Adrenal gland (tissue), 9 donors: ENCODE measurements at regions not wholly inside any gene's neighbourhood (a gene's known extent, or its start where the extent isn't known, plus 50 kb on each side); places are given as distances from the start of the nearest gene placed in this dataset.

Experiments
- DNase-seq, 7 donors: peaks; one replicate each; pipeline ENCODE4 v3.0.0-alpha.2; 2019 to 2020
- H3K27ac ChIP-seq, 5 donors: fragments of 200-600 bp; sonication (generic) in 4 of 5; 1 replicate in 3 of 5; 2 replicates in 2 of 5; pipeline versions ENCODE4 v1.5.1 to v1.8.0; 2016 to 2020; ENCODE audit warnings: mild to moderate bottlenecking in 1 of 5
- H3K27me3 ChIP-seq: fragments of 200-600 bp; 2 replicates; pipeline ENCODE4 v1.8.0; 2021
- H3K36me3 ChIP-seq, 2 donors: fragments of 200-600 bp; replicated peaks in 1 of 2; 1 replicate in 1 of 2; 2 replicates in 1 of 2; pipeline versions ENCODE4 v1.5.1 to v1.8.0; 2018 to 2022
- H3K4me1 ChIP-seq, 2 donors: fragments of 200-600 bp; replicated peaks in 1 of 2; 1 replicate in 1 of 2; 2 replicates in 1 of 2; pipeline versions ENCODE4 v1.5.1 to v1.8.0; 2018 to 2021
- H3K4me3 ChIP-seq, 4 donors: fragments of 200-600 bp; sonication (generic) in 3 of 4; one replicate each; pipeline ENCODE4 v1.5.1; 2016 to 2018
- H3K9me3 ChIP-seq, 3 donors: fragments of 200-600 bp; sonication (generic) in 1 of 3; replicated peaks in 1 of 3; 1 replicate in 2 of 3; 2 replicates in 1 of 3; pipeline versions ENCODE4 v1.5.1 to v1.8.0; 2016 to 2021
- POLR2A ChIP-seq, 2 donors: fragments of 450-650 bp; IDR thresholded peaks; one replicate each; pipeline ENCODE4 v1.6.1; 2017; ENCODE audit warnings: antibody characterized with exemption in 2 of 2, mild to moderate bottlenecking in 2 of 2, moderate library complexity in 1 of 2
- WGBS, 4 donors: extraction: QIAGEN DNeasy Blood & Tissue Kit in 2 of 4; methylation state at CpG; one replicate each; pipeline versions ENCODE4 v1.1.5 to v1.1.7; 2013 to 2017; 5-methylcytosine and 5-hydroxymethylcytosine counted together
- intact Hi-C, 2 donors: fragments of 100-400 bp; cut with DNase I; formaldehyde crosslinking; loops; one replicate each; pipeline versions ENCODE4 v1.14.1 to v1.15.0; 2022 to 2023
- TF ChIP-seq, protein P1 (sequence below), 6 experiments: fragments of 450-650 bp in 4 of 6; fragments of 200-600 bp in 2 of 6; sonication (generic) in 1 of 6; IDR thresholded peaks; 1 replicate in 5 of 6; 2 replicates in 1 of 6; pipeline versions ENCODE4 v1.5.1 to v1.8.0; 2016 to 2021; ENCODE audit warnings: antibody characterized with exemption in 6 of 6, mild to moderate bottlenecking in 2 of 6, moderate library complexity in 1 of 6
- donor health status: healthy with polysubstance abuse.
- donor health status: Bipolar disorder and iron deficiency.
- donor health status: DM: yes; HTN: yes; CAD: no.
- donor health status: DM: no; HTN: no; CAD: no.
- donor health status: DM: no; HTN: no; CAD: no.

- H3K9me3 ChIP-seq: no peaks in the 10 kb centered on the region
- no peak overlapping the region for H3K4me3 ChIP-seq
- TF ChIP-seq POLR2A (IDR thresholded peaks at IDR 0.05): no peak
- TF ChIP-seq, protein P1, sequence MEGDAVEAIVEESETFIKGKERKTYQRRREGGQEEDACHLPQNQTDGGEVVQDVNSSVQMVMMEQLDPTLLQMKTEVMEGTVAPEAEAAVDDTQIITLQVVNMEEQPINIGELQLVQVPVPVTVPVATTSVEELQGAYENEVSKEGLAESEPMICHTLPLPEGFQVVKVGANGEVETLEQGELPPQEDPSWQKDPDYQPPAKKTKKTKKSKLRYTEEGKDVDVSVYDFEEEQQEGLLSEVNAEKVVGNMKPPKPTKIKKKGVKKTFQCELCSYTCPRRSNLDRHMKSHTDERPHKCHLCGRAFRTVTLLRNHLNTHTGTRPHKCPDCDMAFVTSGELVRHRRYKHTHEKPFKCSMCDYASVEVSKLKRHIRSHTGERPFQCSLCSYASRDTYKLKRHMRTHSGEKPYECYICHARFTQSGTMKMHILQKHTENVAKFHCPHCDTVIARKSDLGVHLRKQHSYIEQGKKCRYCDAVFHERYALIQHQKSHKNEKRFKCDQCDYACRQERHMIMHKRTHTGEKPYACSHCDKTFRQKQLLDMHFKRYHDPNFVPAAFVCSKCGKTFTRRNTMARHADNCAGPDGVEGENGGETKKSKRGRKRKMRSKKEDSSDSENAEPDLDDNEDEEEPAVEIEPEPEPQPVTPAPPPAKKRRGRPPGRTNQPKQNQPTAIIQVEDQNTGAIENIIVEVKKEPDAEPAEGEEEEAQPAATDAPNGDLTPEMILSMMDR (IDR thresholded peaks at IDR 0.05): no peak
- no peak for DNase-seq
- H3K27me3 ChIP-seq: peaks cover 10% of the 10 kb centered on the region
- no peak overlapping the region for H3K27ac ChIP-seq
- 44 to 59% (median 55%) methylated on average over 7 of the region's 7 CpGs for WGBS, 4 donors
- no peaks in the 10 kb centered on the region for H3K36me3 ChIP-seq
- no peaks in the 10 kb centered on the region for H3K4me1 ChIP-seq
- intact Hi-C loops: no loop called here
Observed at GRCh38 chr14:97298331-97298730, 501.1 kb downstream of the VRK1 start.

DNA sequence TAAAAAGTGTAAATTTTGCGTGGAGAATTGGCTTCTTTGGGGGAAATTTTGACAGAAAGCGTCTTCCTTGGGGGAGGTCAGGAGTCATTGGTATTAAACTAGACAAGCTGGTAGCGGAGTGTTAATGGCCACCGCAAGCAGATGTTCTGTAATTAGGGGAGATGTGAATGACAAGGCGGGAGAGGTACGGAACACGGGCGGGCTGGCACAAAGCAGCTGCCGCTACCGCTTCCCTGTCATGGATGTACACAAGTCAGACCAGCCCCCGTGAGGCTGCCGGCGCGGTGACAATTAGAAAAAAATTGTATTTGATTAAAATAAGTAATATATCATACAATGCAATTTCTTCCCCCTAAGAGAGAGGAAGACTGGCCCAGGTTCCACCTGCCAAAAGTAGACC lies 501.6 kb downstream of the VRK1 start:
- no peak for DNase-seq
- intact Hi-C loops: no loop called here
- Histone ChIP-seq H3K9me3 (no peaks in the 10 kb centered on the region), H3K36me3 (no peaks in the 10 kb centered on the region), H3K4me3 (no peak overlapping the region), H3K27ac (no peak overlapping the region), H3K27me3 (peaks cover 10% of the 10 kb centered on the region), H3K4me1 (no peaks in the 10 kb centered on the region)
- 81 to 88% (median 85%) methylated on average over 14 of the region's 14 CpGs for WGBS, 4 donors
- TF ChIP-seq, protein P1 (IDR thresholded peaks at IDR 0.05): no peak
- TF ChIP-seq POLR2A (IDR thresholded peaks at IDR 0.05): no peak

GRCh38 chr14:97299661-97300060 lies 502.5 kb downstream of the VRK1 start:
- no peak for DNase-seq
- Histone ChIP-seq H3K27me3 (peaks cover 10% of the 10 kb centered on the region), H3K9me3 (no peaks in the 10 kb centered on the region), H3K4me3 (no peak overlapping the region), H3K36me3 (no peaks in the 10 kb centered on the region), H3K4me1 (no peaks in the 10 kb centered on the region), H3K27ac (no peak overlapping the region)
- 59 to 73% (median 65%) methylated on average over 3 of the region's 3 CpGs for WGBS, 4 donors
- no peak for TF ChIP-seq POLR2A (IDR thresholded peaks at IDR 0.05)
- TF ChIP-seq, protein P1 (IDR thresholded peaks at IDR 0.05): no peak
- intact Hi-C loops: no loop called here

- TF ChIP-seq POLR2A (IDR thresholded peaks at IDR 0.05): no peak
- TF ChIP-seq, protein P1 (IDR thresholded peaks at IDR 0.05): no peak
- no peak overlapping the region for H3K4me3 ChIP-seq
- intact Hi-C loops: no loop called here
- H3K27ac ChIP-seq: no peak overlapping the region
- H3K36me3 ChIP-seq: no peaks in the 10 kb centered on the region
- H3K9me3 ChIP-seq: no peaks in the 10 kb centered on the region
- H3K4me1 ChIP-seq: no peaks in the 10 kb centered on the region
- WGBS, 4 donors: 54 to 72% (median 66%) methylated on average over 4 of the region's 4 CpGs
- peaks cover 10% of the 10 kb centered on the region for H3K27me3 ChIP-seq
- no peak for DNase-seq
Observed at GRCh38 chr14:97301931-97302559, 504.9 kb downstream of the VRK1 start.
